ENCODE measurements at regions not wholly inside any gene's neighbourhood (a gene's known extent, or its start where the extent isn't known, plus 50 kb on each side); places are given as distances from the start of the nearest gene placed in this dataset.

GRCh38 chr14:50035214-50035613 is 81.2 kb downstream of the VCPKMT start:
- Histone ChIP-seq H2AK5ac (ENCODE audit: low read depth, low read length) (no peak overlapping the region), H3K23ac (ENCODE audit: insufficient read length) (no peak overlapping the region), H3K79me1 (ENCODE audit: low read depth, low read length) (no peaks in the 10 kb centered on the region), H2BK120ac (replicated peaks; ENCODE audit: low read depth, low read length) (no peak overlapping the region), H3K79me2 (ENCODE audit: control insufficient read depth in 1 of 2, insufficient read depth in 2 of 2, low read length in 2 of 2) (no peaks in the 10 kb centered on the region), H3K18ac (ENCODE audit: extremely low read depth, low read length) (no peak overlapping the region), H3K27ac (ENCODE audit: low read depth, low read length) (no peak overlapping the region), H3K23me2 (ENCODE audit: low read depth, low read length) (no peaks in the 10 kb centered on the region), H3K9me3 (ENCODE audit: insufficient read depth in 2 of 2, low read depth in 1 of 2, low read length in 1 of 2) (no peaks in the 10 kb centered on the region), H2BK15ac (ENCODE audit: low read length) (no peak overlapping the region), H3K4ac (replicated peaks; ENCODE audit: insufficient read length, low read depth, low read length) (no peak overlapping the region), H4K5ac (ENCODE audit: insufficient read length, low read depth, low read length) (no peak overlapping the region), H3K56ac (replicated peaks; ENCODE audit: insufficient read length, low read depth, low read length) (no peak overlapping the region), H3K4me2 (ENCODE audit: insufficient read depth in 1 of 2, low read depth in 2 of 2, low read length in 2 of 2) (no peak overlapping the region), H3K27me3 (replicated peaks in 1 of 4; ENCODE audit: control insufficient read depth in 3 of 4, extremely low read depth in 1 of 4, insufficient read depth in 3 of 4, low read length in 3 of 4) (no peaks in the 10 kb centered on the region), H2BK5ac (ENCODE audit: low read depth, low read length) (no peak overlapping the region), H3K14ac (ENCODE audit: insufficient read length) (no peak overlapping the region), H4K20me1 (replicated peaks in 1 of 2; ENCODE audit: control insufficient read depth in 1 of 2, insufficient read depth in 2 of 2, low read length in 2 of 2) (no peaks in the 10 kb centered on the region), H3K36me3 (ENCODE audit: control insufficient read depth in 2 of 4, insufficient read depth in 4 of 4, low read length in 3 of 4) (no peaks in the 10 kb centered on the region), H4K91ac (replicated peaks; ENCODE audit: insufficient read length, low read length) (no peak overlapping the region), H3K4me3 (ENCODE audit: extremely low read depth in 1 of 4, insufficient read depth in 2 of 4, low read depth in 3 of 4, low read length in 4 of 4) (no peak overlapping the region), H2BK20ac (ENCODE audit: low read length) (no peak overlapping the region), H2AFZ (ENCODE audit: low read length) (no peak overlapping the region), H2BK12ac (ENCODE audit: low read depth, low read length) (no peak overlapping the region), H4K8ac (ENCODE audit: extremely low read depth, insufficient read depth, low read length) (no peak overlapping the region), H3K9ac (replicated peaks in 1 of 4; ENCODE audit: extremely low read depth in 1 of 4, low read depth in 3 of 4, low read length in 3 of 4) (no peak overlapping the region), H3K4me1 (replicated peaks in 1 of 4; ENCODE audit: control insufficient read depth in 3 of 4, insufficient read depth in 4 of 4, low read length in 3 of 4) (no peaks in the 10 kb centered on the region)
- CTCF ChIA-PET (ENCODE audit: partially characterized antibody) = no interaction called here
- DNase-seq (ENCODE audit: low read depth in 1 of 2, low spot score in 2 of 2) (no peak), FAIRE-seq (no peak)
- POLR2A ChIA-PET (ENCODE audit: partially characterized antibody) = no interaction called here
- 90% methylated on average over 1 of the region's 1 CpG; no CpG with 5 or more reads in 1 of the 2 experiments for WGBS, 2 experiments (ENCODE audit: extremely low coverage in 1 of 2, insufficient coverage in 1 of 2, insufficient read length in 1 of 2, insufficient replicate concordance in 2 of 2, low coverage in 1 of 2, low lambda C conversion rate in 2 of 2, missing lambda C conversion rate in 1 of 2)
- TF ChIP-seq POLR2A (IDR thresholded peaks at IDR 0.05; ENCODE audit: control extremely low read depth in 1 of 2, low read depth in 2 of 2, low read length in 2 of 2) (no peak), GABPA (IDR thresholded peaks at IDR 0.05; ENCODE audit: borderline replicate concordance, insufficient read depth, low read length) (no peak), YY1 (IDR thresholded peaks at IDR 0.05; ENCODE audit: low read depth, low read length) (no peak), HDAC2 (IDR thresholded peaks at IDR 0.05; ENCODE audit: borderline replicate concordance in 1 of 2, low read depth in 2 of 2, low read length in 2 of 2) (no peak), SP1 (IDR thresholded peaks at IDR 0.05; ENCODE audit: low read depth, low read length) (no peak), TBP (IDR thresholded peaks at IDR 0.05; ENCODE audit: low read depth, low read length) (no peak), TAF7 (optimal IDR thresholded peaks at IDR 0.05; ENCODE audit: borderline replicate concordance, low read depth, low read length) (no peak), EGR1 (IDR thresholded peaks at IDR 0.05; ENCODE audit: borderline replicate concordance, low read depth, low read length) (no peak), TCF12 (IDR thresholded peaks at IDR 0.05; ENCODE audit: low read depth, low read length) (no peak), CHD1 (IDR thresholded peaks at IDR 0.05; ENCODE audit: low read depth, low read length) (no peak), CHD2 (IDR thresholded peaks at IDR 0.05; ENCODE audit: low read length) (no peak), BCL11A (IDR thresholded peaks at IDR 0.05; ENCODE audit: low read depth in 2 of 2, low read length in 2 of 2) (no peak), EP300 (IDR thresholded peaks at IDR 0.05; ENCODE audit: borderline replicate concordance in 1 of 2, low read depth in 2 of 2, low read length in 2 of 2) (no peak), SIN3A (conservative IDR thresholded peaks at IDR 0.05 in 1 of 2, IDR thresholded peaks at IDR 0.05 in 1 of 2; ENCODE audit: low read depth in 1 of 2, low read length in 2 of 2) (no peak), JUN (IDR thresholded peaks at IDR 0.05; ENCODE audit: low read depth, low read length) (no peak)

Data from H1 (cell line).